G401 (cell line): ENCODE measurements at regions not wholly inside any gene's neighbourhood (a gene's known extent, or its start where the extent isn't known, plus 50 kb on each side); places are given as distances from the start of the nearest gene placed in this dataset.

Source experiments
- DNase-seq: peaks from one replicate; pipeline ENCODE4 v3.0.0-alpha.2; 2015; ENCODE audit warnings: low spot score
- in situ Hi-C: cut with HindIII; loops from 2 replicates; pipeline ENCODE4 v1.10.0; 2016; ENCODE audit warnings: low sequenced_read_pairs, mixed read lengths

DNA sequence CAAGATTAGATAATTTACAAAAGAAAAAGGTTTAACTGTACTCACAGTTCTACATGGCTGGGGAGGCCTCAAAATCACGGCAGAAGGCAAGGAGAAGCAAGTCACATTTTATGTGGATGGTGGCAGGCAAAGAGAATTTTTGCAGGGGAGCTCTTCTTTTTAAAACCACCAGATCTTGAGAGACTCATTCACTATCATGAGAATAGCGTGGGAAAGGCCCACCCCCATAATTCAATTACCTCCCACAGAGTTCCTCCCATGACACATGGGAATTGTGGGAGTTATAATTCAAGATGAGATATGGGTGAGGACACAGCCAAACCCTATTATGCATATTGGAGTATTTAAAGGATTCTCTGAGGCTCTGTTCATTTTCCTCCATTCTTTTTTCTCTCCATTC is 138.7 kb upstream of the CADM2 start:
- no peak for DNase-seq
- in situ Hi-C loops = no loop called here

DNA sequence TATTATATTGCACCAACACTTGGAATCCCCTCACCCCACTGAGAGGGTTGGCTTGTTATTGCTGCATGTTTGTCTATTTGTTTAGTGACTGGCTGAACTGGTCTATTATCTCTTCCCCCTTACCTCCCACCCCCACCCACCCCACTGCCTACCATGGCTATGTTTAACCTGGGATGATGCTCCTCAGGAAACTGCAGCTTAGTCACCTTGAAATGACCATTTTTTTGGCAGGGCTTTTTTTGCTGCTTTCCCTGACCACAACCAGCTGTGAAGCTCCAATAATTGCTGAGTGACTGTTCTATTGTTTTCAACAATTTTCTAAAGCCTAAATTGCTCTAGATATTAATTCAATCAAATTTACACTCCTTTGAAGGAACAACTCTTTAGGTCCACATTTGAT is 137.9 kb upstream of the CADM2 start:
- no peak for DNase-seq
- in situ Hi-C loops = no loop called here

GRCh38 chr3:84825817-84826216 is 133.0 kb upstream of the CADM2 start:
- DNase-seq = no peak
- in situ Hi-C loops = no loop called here

GRCh38 chr3:84830476-84830875 is 128.3 kb upstream of the CADM2 start:
- in situ Hi-C loops = no loop called here

DNA sequence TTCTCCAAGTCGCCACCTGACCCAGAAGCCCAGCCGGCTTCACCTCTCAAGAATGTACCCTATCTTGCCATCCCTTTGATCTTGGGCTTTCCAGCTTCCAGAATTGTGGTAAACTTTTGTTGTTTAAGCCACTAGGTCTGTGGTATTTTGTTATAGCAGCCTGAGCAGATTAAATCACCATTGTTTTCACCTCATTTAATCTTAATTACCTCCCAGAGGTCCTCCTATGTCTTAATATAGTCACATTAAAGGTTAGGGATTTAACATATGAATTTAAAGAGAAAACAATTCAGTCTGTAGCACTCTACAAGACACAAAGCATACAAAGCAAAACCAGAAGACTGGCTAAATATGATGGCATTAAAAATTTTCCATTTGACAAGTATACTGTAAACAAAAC is 123.4 kb upstream of the CADM2 start:
- in situ Hi-C loops = no loop called here
- no peak for DNase-seq

More at GRCh38 chr3:84830476-84830875, 128.3 kb upstream of the CADM2 start:
- no peak for DNase-seq

- in situ Hi-C loops = no loop called here
- DNase-seq = peak; percentile 10
These were observed 121.8 kb upstream of the CADM2 start for GRCh38 chr3:84836961-84837360.

- no peak for DNase-seq
- in situ Hi-C loops = no loop called here
These were observed 81.7 kb upstream of the CADM2 start for GRCh38 chr3:84877092-84877491.

DNA sequence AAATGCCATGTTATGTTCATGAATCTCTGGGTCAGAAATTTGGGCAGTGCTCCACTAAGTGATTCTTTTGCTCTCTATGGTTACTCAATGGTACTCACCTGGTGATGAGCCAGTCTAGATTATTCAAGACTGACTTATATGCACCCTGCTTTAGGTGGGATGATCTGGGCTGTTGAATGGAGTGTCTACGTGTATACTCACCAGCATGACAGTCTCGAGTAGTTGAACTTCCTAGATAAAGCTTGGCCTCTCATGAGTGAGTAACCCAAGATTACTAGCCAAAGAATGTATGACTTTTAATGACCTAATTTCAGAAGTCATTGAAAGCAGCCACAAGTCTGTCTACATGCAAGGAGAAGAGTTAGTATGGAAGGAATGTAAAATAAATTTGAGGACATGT is 77.5 kb upstream of the CADM2 start:
- no peak for DNase-seq
- in situ Hi-C loops = no loop called here

DNA sequence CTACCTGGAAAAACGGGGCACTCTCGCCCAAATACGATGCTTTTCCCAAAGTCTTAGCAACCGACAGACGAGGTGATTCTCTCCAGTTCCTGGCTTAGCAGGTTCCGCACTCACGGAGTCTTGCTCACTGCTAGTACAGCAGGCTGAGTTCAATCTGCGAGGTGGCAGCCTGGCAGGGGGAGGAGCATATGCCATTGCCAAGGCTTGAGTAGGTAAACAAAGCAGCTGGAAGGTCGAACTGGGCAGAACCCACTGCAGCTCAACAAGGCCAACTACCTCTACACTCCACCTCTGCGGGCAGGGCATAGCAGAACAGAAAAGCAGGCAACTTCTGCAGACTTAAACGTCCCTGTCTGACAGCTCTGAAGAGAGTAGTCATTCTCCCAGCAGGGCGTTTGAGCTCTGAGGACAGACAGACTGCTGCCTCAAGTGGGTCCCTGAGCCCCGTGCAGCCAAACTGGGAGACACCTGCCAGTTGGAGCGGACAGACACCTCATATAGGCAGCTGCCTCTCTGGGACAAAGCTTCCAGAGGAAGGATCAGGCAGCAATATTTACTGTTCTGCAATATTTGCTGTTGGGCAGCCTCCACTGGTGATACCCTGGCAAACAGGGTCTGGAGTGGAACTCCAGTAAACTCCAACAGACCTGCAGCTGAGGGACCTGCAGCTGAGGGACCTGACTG is 73.4 kb upstream of the CADM2 start:
- in situ Hi-C loops = no loop called here
- DNase-seq = no peak

GRCh38 chr3:84891851-84892250 is 66.9 kb upstream of the CADM2 start:
- DNase-seq = peak; percentile 97
- in situ Hi-C loops = no loop called here

GRCh38 chr3:84893211-84893610 is 65.6 kb upstream of the CADM2 start:
- peak; percentile 55 for DNase-seq
- in situ Hi-C loops = no loop called here

GRCh38 chr3:84904212-84904611 is 54.6 kb upstream of the CADM2 start:
- in situ Hi-C loops = no loop called here
- no peak for DNase-seq

DNA sequence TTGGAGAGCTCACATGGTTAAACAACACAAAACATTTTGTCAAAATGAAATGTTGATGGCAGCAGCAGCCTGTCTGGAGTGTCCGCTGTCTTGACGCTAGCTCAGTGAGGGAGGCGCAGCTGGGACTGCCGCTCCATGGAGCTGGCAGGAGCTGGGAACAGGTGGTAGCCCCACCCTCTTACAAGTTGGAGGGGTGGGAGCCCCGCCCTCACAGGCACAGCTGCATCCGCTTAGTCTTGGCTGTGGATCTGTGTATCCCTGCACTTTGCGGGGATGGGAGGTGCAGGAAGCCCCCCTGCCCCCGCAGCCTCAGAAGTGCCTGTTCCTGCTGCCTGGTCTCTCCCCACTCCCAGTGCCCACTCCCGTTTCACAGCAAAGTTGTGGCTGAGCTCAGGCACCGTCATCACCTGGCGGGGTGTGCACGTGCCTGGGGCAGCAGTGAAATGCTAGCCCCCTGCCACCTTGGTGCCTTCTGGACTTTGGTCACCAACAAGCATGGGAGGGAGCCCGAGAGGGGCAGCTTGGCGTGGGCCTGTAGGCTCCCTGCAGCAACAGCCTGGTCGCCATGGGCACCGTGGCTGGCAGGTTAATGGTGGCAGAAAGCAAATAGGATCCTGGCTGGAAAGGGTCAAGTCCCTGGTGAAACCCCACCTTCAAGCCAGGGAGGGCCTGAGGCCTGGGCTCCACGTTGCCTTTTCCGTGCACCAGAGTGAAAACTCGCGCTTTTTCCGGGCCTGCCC is 53.8 kb upstream of the CADM2 start:
- in situ Hi-C loops = no loop called here
- DNase-seq = no peak

GRCh38 chr3:84905556-84905920 is 53.3 kb upstream of the CADM2 start:
- DNase-seq = no peak
- in situ Hi-C loops = no loop called here

GRCh38 chr3:84906065-84906464 is 52.7 kb upstream of the CADM2 start:
- DNase-seq = no peak
- in situ Hi-C loops = no loop called here
